Breast epithelium (tissue), 4 donors: ENCODE measurements at regions not wholly inside any gene's neighbourhood (a gene's known extent, or its start where the extent isn't known, plus 50 kb on each side); places are given as distances from the start of the nearest gene placed in this dataset.
"Not testable (repeated sequence)": the region's sequence is repeated elsewhere in the genome, so short reads cannot be mapped to it uniquely, and the experiment has no call there.

Source experiments
- DNase-seq, 2 donors: peaks; one replicate each; pipeline ENCODE4 v3.0.0-alpha.2; 2019; ENCODE audit warnings: low spot score in 2 of 2
- H3K27ac ChIP-seq, 2 donors: fragments of 200-600 bp; sonication (generic) in 1 of 2; one replicate each; pipeline ENCODE4 v1.5.1; 2016 to 2019; ENCODE audit warnings: mild to moderate bottlenecking in 1 of 2
- H3K27me3 ChIP-seq, 2 donors: fragments of 200-600 bp; sonication (generic) in 1 of 2; one replicate each; pipeline versions ENCODE4 v1.5.1 to v1.6.0; 2017 to 2019; ENCODE audit warnings: control low read depth in 1 of 2, mild to moderate bottlenecking in 1 of 2
- H3K36me3 ChIP-seq: fragments of 200-600 bp; one replicate; pipeline ENCODE4 v1.5.1; 2019
- H3K4me1 ChIP-seq, 2 donors: fragments of 200-600 bp; sonication (generic); one replicate each; pipeline ENCODE4 v1.5.1; 2016 to 2019; ENCODE audit warnings: control low read depth in 1 of 2
- H3K4me3 ChIP-seq, 3 donors: fragments of 200-600 bp; sonication (generic); 1 replicate in 2 of 3; 2 replicates in 1 of 3; pipeline ENCODE4 v1.5.1; 2016 to 2019; ENCODE audit warnings: mild to moderate bottlenecking in 3 of 3, moderate library complexity in 2 of 3
- H3K9me3 ChIP-seq, 2 donors: fragments of 200-600 bp; sonication (generic) in 1 of 2; one replicate each; pipeline ENCODE4 v1.5.1; 2016 to 2019; ENCODE audit warnings: control low read depth in 1 of 2
- CTCF ChIP-seq, 3 donors: fragments of 450-650 bp; IDR thresholded peaks; one replicate each; pipeline ENCODE4 v1.5.1; 2016 to 2017; ENCODE audit warnings: antibody characterized with exemption in 3 of 3, mild to moderate bottlenecking in 3 of 3, moderate library complexity in 3 of 3
- POLR2A ChIP-seq: fragments of 450-650 bp; IDR thresholded peaks from one replicate; pipeline ENCODE4 v1.6.1; 2016; ENCODE audit warnings: antibody characterized with exemption, mild to moderate bottlenecking, moderate library complexity
- POLR2AphosphoS5 ChIP-seq, 3 donors: sonication (generic); formaldehyde crosslinking; IDR thresholded peaks; one replicate each; pipeline ENCODE4 v1.6.1; 2017; ENCODE audit warnings: antibody characterized with exemption in 3 of 3
- intact Hi-C: fragments of 100-400 bp; cut with DNase I; formaldehyde crosslinking; loops from one replicate; pipeline ENCODE4 v1.15.1; 2023; ENCODE audit warnings: low total_unique reads

- Histone ChIP-seq H3K9me3 (peaks cover 0 to 3% of the 10 kb centered on the region in 2 donors), H3K27me3 (no peaks in the 10 kb centered on the region), H3K27ac (no peak overlapping the region), H3K4me1 (no peaks in the 10 kb centered on the region), H3K4me3 (no peak overlapping the region), H3K36me3 (no peaks in the 10 kb centered on the region)
- no peak for DNase-seq
- intact Hi-C loops, result no loop called here
- TF ChIP-seq POLR2AphosphoS5 (IDR thresholded peaks at IDR 0.05) (no peak), CTCF (IDR thresholded peaks at IDR 0.05) (no peak), POLR2A (no peak)
Observed at GRCh38 chr3:98680723-98681122, 82.4 kb upstream of the ST3GAL6 start.

GRCh38 chr3:98681486-98681885, 81.7 kb upstream of the ST3GAL6 start:
- TF ChIP-seq POLR2A, result no peak
- no peak for TF ChIP-seq CTCF (IDR thresholded peaks at IDR 0.05)
- no peak for TF ChIP-seq POLR2AphosphoS5 (IDR thresholded peaks at IDR 0.05)
- Histone ChIP-seq H3K27me3 (no peaks in the 10 kb centered on the region), H3K9me3 (peaks cover 0 to 3% of the 10 kb centered on the region in 2 donors), H3K4me3 (no peak overlapping the region), H3K4me1 (no peaks in the 10 kb centered on the region), H3K36me3 (no peaks in the 10 kb centered on the region), H3K27ac (no peak overlapping the region)
- intact Hi-C loops, result no loop called here
- no peak for DNase-seq

GRCh38 chr3:98682391-98682790, 80.7 kb upstream of the ST3GAL6 start:
- DNase-seq, H3K36me3 ChIP-seq, H3K27ac ChIP-seq, H3K4me3 ChIP-seq, H3K9me3 ChIP-seq, H3K27me3 ChIP-seq, intact Hi-C loops, H3K4me1 ChIP-seq: not testable (repeated sequence)

GRCh38 chr3:98688363-98688762, 74.8 kb upstream of the ST3GAL6 start:
- Histone ChIP-seq H3K4me3 (no peak overlapping the region), H3K27me3 (no peaks in the 10 kb centered on the region), H3K36me3 (no peaks in the 10 kb centered on the region), H3K27ac (no peak overlapping the region), H3K9me3 (peaks cover 0 to 8% of the 10 kb centered on the region in 2 donors), H3K4me1 (no peaks in the 10 kb centered on the region)
- no peak for TF ChIP-seq CTCF (IDR thresholded peaks at IDR 0.05)
- no peak for TF ChIP-seq POLR2AphosphoS5 (IDR thresholded peaks at IDR 0.05)
- TF ChIP-seq POLR2A, result no peak
- intact Hi-C loops, result no loop called here
- no peak for DNase-seq

GRCh38 chr3:98690876-98691275, 72.3 kb upstream of the ST3GAL6 start:
- H3K27me3 ChIP-seq, result no peaks in the 10 kb centered on the region
- peaks cover 0 to 8% of the 10 kb centered on the region in 2 donors for H3K9me3 ChIP-seq
- DNase-seq, result no peak
- no peaks in the 10 kb centered on the region for H3K36me3 ChIP-seq
- H3K4me1 ChIP-seq, result no peaks in the 10 kb centered on the region
- intact Hi-C loops, result no loop called here
- H3K4me3 ChIP-seq, result no peak overlapping the region
- H3K27ac ChIP-seq, result no peak overlapping the region
- TF ChIP-seq POLR2AphosphoS5 (IDR thresholded peaks at IDR 0.05) (no peak), CTCF (IDR thresholded peaks at IDR 0.05) (no peak), POLR2A (no peak)

- Histone ChIP-seq H3K9me3 (peaks cover 0 to 6% of the 10 kb centered on the region in 2 donors), H3K4me1 (no peaks in the 10 kb centered on the region), H3K36me3 (no peaks in the 10 kb centered on the region), H3K27ac (no peak overlapping the region), H3K27me3 (no peaks in the 10 kb centered on the region), H3K4me3 (no peak overlapping the region)
- intact Hi-C loops, result no loop called here
- TF ChIP-seq POLR2AphosphoS5 (IDR thresholded peaks at IDR 0.05) (no peak), CTCF (IDR thresholded peaks at IDR 0.05) (no peak), POLR2A (no peak)
- no peak for DNase-seq
Observed at GRCh38 chr3:98691897-98692296, 71.2 kb upstream of the ST3GAL6 start.
